ENCODE measurements at regions not wholly inside any gene's neighbourhood (a gene's known extent, or its start where the extent isn't known, plus 50 kb on each side); places are given as distances from the start of the nearest gene placed in this dataset.

DNA sequence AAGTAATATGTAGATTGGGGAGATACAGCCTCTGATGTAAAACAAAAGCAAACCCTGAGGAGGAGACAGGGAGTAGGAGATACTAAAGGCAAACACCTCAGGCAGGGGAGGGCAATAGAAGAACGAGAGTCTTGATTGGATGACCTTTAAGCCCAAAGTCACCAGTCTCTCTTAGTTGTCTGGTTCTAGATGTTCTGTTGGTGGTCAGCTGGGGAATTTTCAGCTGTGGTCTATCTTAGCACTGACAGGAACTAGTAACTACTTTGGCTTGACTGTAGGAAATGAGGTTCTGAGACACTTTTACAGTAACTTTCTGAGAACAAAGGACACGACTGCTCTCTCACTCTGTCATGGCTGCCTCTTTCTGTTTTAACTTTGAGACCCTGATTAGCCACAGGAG is 290.7 kb upstream of the MIR17HG start:
- no peak for TF ChIP-seq ZNF274 (IDR thresholded peaks at IDR 0.05; ENCODE audit: low read depth, low read length)
- TF ChIP-seq, protein P1, sequence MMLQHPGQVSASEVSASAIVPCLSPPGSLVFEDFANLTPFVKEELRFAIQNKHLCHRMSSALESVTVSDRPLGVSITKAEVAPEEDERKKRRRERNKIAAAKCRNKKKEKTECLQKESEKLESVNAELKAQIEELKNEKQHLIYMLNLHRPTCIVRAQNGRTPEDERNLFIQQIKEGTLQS (IDR thresholded peaks at IDR 0.05): no peak
- TF ChIP-seq, protein P2, sequence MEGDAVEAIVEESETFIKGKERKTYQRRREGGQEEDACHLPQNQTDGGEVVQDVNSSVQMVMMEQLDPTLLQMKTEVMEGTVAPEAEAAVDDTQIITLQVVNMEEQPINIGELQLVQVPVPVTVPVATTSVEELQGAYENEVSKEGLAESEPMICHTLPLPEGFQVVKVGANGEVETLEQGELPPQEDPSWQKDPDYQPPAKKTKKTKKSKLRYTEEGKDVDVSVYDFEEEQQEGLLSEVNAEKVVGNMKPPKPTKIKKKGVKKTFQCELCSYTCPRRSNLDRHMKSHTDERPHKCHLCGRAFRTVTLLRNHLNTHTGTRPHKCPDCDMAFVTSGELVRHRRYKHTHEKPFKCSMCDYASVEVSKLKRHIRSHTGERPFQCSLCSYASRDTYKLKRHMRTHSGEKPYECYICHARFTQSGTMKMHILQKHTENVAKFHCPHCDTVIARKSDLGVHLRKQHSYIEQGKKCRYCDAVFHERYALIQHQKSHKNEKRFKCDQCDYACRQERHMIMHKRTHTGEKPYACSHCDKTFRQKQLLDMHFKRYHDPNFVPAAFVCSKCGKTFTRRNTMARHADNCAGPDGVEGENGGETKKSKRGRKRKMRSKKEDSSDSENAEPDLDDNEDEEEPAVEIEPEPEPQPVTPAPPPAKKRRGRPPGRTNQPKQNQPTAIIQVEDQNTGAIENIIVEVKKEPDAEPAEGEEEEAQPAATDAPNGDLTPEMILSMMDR (IDR thresholded peaks at IDR 0.05 in 2 of 3, conservative IDR thresholded peaks at IDR 0.05 in 1 of 3; ENCODE audit: borderline replicate concordance in 1 of 3, insufficient read depth in 1 of 3, low read depth in 2 of 3, low read length in 2 of 3): no peak

Data from HCT116 (cell line).